22Rv1 (cell line): ENCODE measurements at regions not wholly inside any gene's neighbourhood (a gene's known extent, or its start where the extent isn't known, plus 50 kb on each side); places are given as distances from the start of the nearest gene placed in this dataset.

Source experiments
- H3K27ac ChIP-seq: fragments of 450-650 bp; 2 replicates; pipeline ENCODE4 v1.5.1; 2017
- CTCF ChIP-seq: fragments of 450-650 bp; IDR thresholded peaks from 2 replicates; pipeline ENCODE4 v1.5.1; 2017; ENCODE audit warnings: mild to moderate bottlenecking
- ZFX ChIP-seq: fragments of 450-650 bp; IDR thresholded peaks from 2 replicates; pipeline ENCODE4 v1.6.1; 2017; ENCODE audit warnings: antibody characterized with exemption, borderline replicate concordance

GRCh38 chrY:15424665-15425132 is 900.4 kb downstream of the NLGN4Y start:
- TF ChIP-seq CTCF (no peak), ZFX (no peak)
- no peak overlapping the region for H3K27ac ChIP-seq

DNA sequence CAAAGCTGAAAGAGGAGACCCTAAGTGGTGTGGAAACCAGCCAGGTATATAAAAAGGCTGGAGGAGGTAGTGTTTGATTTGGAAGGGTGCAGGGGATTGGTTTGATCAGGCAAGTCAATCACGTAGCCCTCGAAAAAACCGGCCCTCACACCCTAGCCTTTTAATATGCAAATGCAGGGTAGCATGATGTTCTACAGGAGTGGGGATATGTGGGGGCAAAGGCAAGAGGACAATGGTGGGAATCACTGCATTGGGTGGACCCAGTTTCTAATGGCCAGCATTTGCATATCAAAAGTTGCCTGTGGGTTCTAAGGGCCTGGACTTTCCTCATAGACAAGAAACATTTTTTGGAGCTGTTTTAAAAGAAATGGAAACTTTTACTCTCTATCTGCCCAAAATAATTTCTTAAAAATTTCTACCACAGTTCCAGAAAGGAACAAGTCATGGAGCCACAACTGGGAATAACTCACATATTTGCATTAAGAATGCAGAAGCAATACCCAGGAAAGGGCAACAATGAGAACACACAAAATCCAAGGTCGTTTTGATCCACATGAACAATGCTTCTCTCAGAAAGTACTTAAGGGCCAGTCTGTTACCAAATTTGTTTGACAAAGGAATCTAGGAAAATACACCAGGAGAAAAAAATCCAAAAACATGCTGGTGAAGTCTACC is 915.8 kb downstream of the NLGN4Y start:
- no peak for TF ChIP-seq ZFX
- TF ChIP-seq CTCF, result no peak
- H3K27ac ChIP-seq, result no peak overlapping the region

DNA sequence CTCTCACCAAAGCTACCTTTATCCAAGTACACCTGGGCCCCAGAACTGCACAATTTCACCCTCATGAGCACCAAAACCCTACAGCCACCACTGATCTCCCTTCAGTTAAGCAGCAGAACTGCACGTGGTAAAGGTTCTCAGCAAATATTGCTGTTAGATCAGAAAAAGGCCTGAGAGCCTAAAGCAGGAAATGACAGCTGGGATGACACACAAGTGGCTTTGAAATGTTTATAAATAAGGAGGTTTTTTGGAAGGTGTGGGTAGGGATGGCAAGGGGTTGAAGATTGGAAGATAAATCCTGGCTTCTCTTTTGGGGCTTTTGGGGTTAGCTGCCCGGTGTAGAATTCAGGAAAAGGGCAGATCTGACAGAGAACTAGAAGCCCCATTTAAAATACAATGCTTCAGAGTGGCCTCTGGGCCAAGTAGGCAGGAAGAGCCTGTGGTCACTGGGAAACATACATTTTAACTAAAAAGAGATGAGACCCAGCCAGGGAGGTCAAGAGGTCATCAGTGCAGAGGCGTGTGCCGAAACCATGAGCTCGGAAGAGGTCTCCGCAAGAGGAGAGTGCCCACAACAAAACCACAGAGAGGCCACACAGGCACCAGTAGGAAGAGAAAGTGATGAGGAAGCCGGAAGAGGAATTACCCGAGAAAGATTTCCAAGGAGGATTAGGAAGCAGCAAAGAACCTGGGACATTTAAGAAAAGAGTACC is 916.5 kb downstream of the NLGN4Y start:
- no peak overlapping the region for H3K27ac ChIP-seq
- no peak for TF ChIP-seq CTCF
- TF ChIP-seq ZFX, result no peak

DNA sequence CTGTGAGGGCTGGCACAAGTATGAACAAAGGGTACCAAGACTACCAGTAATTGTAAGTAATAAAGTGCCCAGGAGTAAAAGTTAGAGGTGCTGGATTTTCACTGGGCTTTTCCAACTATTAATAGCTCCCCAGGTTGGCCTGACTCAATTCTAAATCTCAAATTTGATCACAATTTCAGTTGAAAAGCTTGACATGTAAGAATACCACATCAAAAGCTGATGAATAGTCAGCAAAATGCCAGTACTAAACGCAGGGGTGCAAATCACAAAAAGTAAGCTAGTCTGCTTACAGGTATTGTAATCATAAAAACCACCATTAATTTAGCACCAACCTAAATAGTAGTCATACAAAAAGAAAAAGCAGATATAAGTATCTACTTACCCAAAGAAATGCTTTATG is 917.5 kb downstream of the NLGN4Y start:
- TF ChIP-seq CTCF (no peak), ZFX (no peak)
- no peak overlapping the region for H3K27ac ChIP-seq

DNA sequence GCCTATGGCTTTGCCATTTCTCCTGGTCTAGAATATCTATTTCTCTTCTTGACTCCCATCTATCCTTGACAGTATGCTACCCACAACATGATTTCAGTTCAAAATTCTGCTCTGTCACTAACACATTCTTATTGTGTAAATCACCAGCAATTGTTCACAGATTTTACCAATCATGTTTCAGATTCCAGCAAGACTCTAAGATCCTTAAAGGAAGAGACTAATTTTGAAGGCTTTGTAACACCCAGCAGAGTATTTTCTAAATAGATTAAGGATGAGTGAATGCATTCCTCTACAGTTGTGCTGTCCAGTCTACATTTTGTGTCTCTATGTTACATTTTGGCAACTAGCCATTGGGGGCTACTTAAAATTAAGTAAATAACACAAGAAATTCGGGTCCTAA is 921.5 kb downstream of the NLGN4Y start:
- TF ChIP-seq CTCF (no peak), ZFX (no peak)
- no peak overlapping the region for H3K27ac ChIP-seq

GRCh38 chrY:15446861-15447260 is 922.5 kb downstream of the NLGN4Y start:
- TF ChIP-seq CTCF (no peak), ZFX (no peak)
- no peak overlapping the region for H3K27ac ChIP-seq

DNA sequence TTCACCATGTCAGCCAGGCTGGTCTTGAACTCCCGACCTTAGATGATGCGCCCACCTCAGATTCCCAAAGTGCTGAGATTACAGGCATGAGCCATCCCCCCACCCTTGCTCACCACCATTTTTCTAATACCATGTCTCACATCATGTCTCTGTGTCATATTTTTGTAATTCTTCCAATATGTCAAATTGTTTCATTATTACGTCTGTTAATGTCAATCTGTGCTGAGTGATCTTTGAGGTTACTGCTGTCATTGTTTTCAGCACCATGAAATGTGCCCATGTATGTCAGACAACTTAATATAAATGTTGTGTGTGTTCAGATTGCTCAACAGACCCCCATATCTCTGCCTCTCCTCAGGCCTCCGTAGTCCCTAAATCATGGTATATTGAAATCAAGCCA is 923.6 kb downstream of the NLGN4Y start:
- H3K27ac ChIP-seq, result no peak overlapping the region
- TF ChIP-seq ZFX (no peak), CTCF (no peak)
